ENCODE measurements at regions not wholly inside any gene's neighbourhood (a gene's known extent, or its start where the extent isn't known, plus 50 kb on each side); places are given as distances from the start of the nearest gene placed in this dataset.

DNA sequence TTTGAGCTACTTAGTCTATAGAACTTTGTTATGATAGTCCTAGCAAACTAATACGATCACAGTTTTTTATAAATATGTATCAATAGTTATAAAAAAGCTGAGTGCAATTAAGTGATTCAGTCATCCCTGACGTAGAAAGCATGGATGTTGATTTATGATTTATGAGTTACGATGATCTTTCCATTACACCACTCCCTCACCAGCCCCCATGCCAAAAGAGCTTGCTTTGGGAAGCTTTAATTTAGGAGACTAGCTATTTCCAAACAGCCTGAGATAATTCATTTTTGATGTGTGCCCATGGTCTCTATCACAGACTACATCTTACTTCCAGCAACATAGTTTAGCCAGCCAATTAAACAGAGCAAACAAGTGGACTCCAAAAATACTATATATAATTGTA lies 256.8 kb downstream of the GABRG2 start:
- DNase-seq (ENCODE audit: low spot score): no peak

DNA sequence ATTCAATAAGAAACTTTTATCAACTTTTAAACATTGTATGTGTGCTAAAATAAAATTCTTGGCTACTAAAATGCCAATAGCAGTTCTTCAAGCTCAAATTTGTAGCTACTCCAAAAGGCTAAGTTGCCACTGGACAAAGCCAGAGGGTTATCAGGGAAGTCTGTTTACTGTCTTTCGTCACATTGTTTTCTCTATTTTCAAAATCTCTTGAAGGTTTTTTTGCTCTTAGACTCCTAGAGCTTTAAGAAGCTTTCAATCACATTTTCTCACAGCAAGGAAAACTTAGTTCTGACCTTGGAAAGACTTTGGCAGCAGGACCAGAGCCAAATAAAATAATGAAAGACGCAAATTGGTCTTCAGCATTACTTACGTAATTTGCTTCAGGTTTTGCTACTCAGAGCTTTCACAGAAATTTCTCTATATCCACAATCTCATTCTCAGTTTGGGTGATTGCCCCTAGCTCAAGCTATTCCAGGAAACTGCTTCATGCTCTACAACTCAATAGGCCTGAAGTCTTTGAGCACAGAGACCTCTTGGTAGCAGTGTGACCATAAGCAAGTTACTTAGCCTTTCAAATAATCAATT lies 257.7 kb downstream of the GABRG2 start:
- no peak for DNase-seq (ENCODE audit: low spot score)

DNA sequence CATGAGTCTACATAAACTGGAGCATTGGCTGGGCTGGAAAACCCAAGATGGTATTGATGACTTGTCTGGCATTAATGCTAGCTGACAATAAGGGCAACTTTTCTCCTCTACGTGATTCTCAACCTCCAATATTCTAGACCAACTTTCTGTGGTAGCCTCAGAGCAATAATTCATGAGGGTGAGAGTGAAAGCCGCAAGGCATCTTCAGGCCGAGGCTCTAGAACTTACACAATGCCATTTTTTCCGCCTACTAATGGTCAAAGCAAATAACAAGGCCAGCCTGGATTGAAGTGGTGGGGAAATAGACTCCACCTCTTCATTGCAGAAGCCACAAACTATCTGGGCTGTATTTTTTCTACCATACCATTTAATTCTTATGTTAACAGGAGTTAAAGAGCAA lies 267.4 kb downstream of the GABRG2 start:
- no peak for DNase-seq (ENCODE audit: low spot score)

DNA sequence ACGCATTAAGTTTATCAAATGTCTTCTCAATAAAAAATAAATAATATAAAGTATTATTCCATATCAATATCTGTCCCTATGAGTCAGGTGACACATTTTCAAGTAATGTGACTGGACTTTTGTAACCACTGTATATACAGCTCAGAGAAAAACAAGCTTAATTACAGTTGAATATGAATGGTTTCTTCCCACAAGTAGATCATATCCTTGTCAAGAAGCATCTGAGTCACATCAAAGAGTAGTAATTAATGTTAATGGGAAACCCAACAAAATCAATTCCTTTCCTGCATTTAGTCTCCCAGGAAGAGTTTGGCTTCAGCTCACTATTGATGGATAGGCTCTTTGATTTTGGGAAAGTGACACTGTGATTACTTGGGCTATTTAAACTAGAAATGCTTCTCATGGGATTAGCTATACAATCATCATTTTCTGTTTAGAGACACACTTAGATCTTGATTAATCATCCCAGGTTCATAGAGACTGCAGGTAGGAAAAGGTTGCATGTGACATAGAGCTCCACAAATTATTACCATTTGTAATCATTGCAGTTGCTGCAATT lies 292.9 kb downstream of the GABRG2 start:
- no peak for DNase-seq (ENCODE audit: low spot score)

DNA sequence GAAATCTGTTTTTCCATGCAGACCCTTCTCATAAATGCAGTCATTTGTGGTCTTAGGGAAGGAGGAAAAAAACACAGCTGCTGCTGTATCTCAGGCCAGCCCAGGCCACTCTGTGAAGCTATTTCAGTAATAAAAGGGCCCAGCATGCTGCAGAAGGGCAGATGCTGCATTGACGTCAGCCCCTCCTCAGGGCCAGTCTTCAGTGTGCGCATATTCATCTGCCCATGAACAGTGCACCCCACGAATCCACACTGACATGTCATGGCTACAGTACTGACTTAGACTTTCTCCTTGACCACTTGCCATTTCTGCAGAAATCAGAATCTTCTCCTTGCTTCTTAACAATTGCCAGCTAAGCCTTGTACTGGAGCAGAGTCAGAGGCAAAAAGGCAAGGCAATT lies 304.7 kb downstream of the GABRG2 start:
- DNase-seq (ENCODE audit: low spot score): no peak

DNA sequence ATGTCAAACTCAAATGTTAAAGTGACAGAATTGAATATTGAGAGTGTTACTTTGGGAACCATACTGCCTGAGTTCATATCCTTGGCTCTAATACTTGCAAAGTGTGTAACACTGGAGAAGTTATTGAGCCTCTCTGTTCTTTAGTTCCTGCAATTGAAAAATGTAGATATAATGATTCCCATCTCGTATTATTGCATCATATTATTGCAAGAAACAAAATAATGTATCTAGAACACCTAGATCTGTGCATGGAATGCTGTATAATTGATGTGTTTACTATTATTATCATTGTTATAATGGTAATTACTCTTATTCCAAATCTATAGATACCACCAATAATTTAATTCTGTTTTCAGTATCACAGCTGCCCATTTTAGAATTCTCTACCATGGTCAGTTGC lies 310.3 kb downstream of the GABRG2 start:
- DNase-seq (ENCODE audit: low spot score): no peak

DNA sequence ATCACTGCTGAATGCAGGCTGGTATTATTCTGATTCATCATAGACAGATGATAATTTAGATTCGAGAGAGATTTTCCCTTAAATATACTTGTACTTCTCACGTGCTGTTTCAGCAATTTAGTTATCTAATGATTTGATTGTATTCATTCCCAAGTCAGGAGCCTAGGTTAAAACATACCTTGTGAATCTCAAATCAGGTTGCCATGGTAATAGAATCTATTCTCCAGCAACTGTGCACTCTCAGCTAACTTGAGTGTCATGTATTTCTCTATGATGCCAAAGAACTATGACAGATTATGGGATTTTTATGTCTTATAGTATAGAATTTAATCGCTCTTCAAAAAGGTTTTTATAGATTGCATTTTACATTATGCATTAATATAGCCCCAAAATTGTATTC lies 315.3 kb downstream of the GABRG2 start:
- DNase-seq (ENCODE audit: low spot score): no peak

DNA sequence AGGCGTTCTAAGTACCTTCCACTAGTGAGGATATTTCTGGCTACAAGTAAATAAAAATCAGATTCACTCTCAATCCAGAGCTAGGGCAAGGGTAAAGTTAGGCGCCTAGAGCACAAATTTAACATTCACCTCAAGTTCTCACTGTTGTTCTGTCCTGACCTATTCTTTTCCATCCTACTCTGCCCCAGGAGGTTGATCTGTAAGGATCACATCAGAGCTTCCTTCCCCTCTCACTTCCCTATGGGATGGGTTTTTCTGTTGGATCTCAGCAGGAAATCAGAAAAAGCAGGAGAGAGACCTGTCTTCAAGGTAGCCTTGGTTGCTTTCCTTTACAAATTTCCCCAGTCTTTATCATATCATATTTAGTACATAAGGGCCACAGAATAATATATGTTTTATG lies 316.7 kb downstream of the GABRG2 start:
- no peak for DNase-seq (ENCODE audit: low spot score)

DNA sequence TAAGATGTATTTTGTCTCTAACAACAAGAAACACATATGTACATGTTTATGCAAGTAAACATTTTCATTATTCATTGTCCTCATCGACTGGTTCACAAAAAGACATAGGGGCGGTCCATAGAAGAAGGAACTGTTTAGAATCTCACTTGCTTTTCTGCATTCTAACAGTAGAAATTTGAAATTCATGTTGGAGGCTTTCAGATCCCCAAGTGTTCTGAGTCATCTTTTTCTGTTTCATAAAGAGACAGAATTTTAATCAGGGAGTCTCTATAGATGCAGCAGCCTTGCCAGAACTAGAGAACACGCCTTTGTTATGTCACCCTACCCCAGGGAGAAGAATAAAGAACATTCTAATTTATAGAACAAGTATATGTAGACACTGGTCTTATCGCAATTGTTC lies 324.3 kb downstream of the GABRG2 start:
- no peak for DNase-seq (ENCODE audit: low spot score)

DNA sequence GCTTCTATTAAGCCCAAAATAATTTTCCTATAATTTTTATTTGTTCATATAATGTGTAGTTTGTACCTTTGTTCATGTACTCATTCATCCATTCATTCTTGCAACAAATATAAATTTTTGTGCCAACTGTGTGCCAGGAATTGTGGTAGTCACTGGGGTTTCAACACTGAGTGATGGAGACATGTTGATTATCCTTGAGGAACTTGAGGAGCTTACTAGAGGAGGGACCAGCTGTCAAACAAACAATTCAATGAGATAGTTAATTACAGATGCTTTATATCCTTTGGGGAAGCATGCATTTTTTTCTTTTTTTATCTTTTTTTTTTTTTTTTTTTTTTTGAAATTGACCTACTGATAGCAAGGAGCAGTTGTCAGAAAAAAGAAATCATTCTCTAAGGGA lies 324.8 kb downstream of the GABRG2 start:
- no peak for DNase-seq (ENCODE audit: low spot score)

DNA sequence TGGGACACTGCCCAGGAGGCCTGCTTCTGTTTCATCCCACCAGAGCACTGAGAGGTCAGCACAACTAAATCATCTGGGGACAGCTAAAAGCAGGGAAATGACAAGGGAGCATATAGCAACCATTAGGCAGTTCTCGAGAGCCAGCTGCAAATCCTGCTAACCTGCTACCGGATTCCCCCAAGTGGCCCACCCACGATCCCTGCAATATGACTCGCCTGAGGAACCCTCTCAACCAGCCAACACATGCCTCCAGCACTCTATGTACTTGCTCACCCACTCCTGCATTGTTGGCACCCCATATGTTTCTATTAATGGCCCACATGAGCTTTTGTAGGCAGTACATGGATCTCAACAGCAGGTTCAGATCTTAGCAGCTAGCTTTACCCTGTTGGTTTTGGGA lies 326.0 kb downstream of the GABRG2 start:
- DNase-seq (ENCODE audit: low spot score): no peak

DNA sequence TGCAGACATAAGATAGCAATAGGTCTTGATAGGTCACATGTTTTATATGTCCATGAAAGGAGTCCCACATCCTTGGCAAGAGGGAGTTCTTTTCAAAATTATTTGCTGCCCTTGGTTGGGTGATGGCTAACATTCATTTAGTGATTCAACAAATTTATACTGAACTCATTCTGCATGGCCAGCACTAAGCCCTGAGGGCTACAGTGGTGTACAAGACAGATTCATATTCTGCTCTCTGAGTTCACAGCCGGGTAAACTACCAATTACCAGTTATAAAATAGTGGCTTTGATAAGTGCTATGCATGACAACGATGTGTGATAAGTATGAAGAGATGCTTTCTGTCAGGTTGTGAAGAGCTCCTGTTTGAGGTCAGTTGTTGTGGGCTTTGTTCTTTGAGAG lies 340.0 kb downstream of the GABRG2 start:
- DNase-seq (ENCODE audit: low spot score): no peak

DNA sequence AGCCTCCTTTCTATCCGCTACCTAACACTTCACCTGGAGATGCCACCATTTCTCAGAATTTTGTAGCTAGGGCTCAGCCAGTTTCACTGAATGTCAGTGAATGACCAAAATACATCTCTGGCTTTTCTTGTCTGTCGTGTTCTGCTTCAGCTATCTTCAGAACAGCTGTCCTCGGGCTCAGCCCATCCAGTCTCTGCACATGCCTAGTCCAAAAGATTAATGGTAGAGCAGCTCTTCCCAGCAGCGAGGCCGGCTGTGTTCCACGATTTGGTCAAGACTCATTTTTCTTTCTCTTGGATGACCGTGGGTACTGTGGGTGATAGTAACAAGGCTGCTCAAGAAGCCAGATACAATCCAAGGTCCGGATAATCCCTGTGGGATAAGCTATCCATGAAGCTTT lies 342.8 kb downstream of the GABRG2 start:
- no peak for DNase-seq (ENCODE audit: low spot score)

DNA sequence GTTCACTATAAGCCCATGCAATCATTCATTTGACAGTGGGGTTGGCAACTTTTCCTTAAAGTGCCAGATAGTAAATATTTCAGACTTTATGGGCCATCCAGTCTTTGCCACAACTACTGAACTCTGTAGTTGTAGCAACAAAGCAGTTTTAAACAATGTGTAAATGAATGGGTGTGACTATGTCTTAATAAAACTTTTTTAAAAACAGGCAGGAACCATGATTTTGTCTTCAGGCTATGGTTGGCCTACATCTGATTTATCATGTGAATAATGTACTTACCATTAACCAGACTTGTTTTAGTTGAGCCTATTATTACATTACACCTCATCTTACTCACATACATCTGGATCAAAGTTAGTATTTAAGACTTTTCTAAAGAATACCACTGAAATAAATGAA lies 361.6 kb downstream of the GABRG2 start:
- no peak for DNase-seq (ENCODE audit: low spot score)

DNA sequence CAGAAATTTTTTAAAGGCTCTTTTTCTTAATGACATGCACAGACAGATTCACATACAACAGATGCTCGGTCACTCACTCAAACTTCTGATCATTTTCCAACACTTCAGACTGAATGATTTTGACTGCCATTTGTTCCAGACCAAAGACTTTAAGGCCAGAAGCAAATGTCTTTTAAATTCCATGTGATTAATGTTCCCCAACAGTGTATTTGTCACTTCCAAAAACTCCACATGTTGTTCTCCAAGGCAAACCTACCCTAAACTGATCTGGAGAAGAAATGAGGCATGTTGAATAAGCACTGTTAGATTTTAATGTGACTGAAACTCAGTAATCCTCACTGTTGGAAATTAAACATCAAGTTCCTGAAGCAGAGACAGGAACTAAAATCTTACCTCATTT lies 366.7 kb downstream of the GABRG2 start:
- DNase-seq (ENCODE audit: low spot score): no peak

DNA sequence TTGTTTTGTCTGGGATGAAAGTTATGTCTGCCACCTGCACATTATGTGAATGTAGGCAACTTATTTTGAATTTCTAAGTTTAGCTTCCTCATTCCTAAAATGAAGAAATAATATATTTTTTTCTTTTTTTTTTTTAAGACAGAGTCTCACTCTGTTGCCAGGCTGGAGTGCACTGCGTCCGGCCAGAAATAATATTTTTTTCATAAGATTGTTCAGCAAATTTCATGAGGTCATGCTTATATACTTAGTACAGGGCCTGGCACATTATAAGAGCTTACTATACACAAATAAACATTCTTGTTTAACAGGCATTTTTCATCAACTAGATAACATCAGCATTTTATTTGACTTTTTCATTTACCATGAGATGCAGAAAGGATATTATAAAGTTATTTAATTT lies 368.5 kb downstream of the GABRG2 start:
- no peak for DNase-seq (ENCODE audit: low spot score)

DNA sequence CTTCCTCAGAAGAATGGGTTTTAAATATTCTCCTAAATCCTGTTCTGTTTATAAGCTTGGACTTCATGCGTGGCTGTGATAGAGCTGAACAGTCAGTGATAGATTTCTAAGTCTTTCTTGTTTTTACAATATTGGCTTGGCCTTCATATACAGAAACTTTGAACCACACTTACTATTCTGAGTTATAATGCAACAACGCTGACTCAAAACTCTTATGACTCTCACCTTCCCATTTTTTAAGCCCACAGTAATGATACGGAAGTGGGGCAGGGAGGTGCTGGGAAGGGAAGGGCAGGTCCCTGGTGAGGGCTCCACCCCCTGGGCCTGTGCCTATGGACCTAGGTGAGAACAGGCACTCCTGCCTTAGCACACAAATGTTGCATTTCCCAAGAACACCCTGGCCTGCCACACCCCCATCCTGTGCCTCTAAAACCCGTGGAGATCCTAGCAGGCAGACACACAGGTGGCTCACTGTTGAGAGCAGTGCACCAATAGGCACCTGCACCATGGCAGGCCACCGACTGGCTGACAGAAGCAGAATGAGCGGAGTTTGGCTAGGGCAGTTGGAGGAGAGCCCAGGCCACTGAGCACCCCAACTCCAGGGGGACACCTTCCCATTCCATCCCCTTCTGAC lies 376.7 kb downstream of the GABRG2 start:
- DNase-seq (ENCODE audit: low spot score): no peak

DNA sequence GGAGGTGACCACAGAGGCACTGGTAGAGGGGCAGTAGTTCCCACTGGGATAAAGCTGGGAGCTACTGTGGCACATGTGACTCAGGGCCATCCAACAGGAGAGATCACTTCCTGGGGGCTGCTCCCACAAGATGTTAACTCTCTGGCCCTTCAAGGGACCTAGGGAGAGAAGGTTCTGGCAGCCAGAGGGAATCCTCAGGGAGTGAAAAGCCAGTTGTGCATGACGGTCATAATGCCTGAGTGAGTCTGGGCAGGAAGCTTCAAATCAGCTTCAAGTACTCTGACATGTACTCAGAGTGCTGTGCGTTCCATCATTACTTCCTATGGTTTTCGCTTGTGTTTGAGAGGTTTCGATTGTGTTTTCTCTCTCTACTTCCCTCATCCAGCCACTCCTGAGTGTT lies 388.5 kb downstream of the GABRG2 start:
- DNase-seq (ENCODE audit: low spot score): no peak

DNA sequence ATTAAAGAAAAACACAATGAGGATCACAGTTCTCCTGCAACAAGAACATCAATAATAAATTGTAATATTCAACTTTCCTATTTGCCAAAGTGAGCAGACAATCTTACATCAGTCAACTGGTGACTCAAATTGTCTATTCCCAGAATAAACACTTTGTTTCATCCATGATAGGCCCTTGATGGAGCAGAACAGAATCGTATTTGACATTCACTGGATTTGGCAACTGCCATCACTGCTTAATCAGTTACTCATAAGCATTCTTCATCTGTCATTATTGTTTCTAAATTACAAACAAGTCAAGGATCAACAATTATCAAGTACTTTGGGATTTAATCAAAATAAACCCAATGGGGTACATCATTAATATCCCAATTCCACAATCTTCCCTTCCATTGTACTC lies 398.4 kb downstream of the GABRG2 start:
- no peak for DNase-seq (ENCODE audit: low spot score)

DNA sequence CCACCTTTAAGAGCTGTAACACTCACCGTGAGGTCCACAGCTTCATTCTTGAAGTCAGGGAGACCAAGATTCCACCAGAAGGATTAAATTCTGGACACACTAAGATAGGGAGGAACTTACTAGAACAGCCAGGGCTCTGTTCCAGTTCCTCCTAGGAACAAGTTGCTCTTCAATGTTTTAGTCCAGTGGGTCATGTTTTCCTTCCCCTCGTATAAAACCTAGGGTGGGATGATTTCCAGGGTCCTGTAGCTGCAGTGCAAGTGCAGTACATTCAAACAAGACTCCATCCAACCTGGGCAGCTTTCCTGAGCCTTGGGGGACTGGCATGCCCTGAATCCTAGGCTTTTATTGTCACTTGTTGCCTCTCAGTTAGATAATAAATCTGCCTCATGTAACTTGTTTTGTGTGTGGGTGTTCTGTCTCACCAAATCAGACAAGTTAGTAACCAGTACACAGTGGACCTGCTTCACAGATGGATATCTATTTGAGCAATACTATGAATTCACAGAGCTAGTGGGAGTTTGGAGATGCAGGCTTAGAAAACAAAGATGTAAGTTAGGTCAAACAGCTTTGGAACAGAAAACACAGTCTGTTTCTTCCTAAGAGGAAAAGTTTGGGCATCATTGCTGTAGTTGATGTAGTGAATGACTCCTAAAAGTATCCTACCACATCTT lies 405.6 kb downstream of the GABRG2 start:
- DNase-seq (ENCODE audit: low spot score): no peak

DNA sequence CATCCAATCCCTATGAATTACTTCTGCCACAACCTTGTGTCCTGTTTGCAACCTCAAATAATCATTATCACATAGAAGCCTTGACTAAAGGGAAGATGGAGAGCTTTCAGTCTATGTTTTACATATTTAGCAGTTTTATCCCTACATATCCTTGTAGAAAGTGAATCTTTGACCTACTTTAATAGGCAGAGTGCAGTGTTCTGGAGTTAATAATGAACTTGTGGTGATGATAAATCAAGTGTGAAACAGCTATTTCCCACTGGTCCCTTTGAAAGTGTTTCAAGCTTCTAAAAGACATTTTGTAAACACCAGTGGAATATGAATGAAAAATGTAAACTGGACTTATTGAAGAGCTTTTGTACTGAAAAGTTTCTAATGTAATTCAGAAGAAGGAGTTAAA lies 406.7 kb downstream of the GABRG2 start:
- DNase-seq (ENCODE audit: low spot score): no peak

DNA sequence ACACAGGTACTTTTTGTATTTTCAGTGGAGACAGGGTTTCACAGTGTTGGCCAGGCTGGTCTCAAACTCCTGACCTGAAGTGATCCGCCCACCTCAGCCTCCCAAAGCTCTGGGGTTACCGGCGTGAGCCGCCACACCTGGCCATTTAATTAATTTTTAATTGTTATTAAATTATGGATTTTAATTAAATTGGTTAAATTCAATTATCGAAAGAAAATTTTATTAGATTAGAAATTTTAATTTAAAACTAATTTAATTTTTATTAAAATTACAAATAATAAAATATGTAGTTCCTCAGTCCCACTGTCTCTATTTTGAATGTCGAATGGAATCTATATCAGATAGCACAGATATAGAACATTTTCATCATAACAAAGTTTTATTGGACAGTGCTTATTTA lies 416.5 kb downstream of the GABRG2 start:
- no peak for DNase-seq (ENCODE audit: low spot score)

DNA sequence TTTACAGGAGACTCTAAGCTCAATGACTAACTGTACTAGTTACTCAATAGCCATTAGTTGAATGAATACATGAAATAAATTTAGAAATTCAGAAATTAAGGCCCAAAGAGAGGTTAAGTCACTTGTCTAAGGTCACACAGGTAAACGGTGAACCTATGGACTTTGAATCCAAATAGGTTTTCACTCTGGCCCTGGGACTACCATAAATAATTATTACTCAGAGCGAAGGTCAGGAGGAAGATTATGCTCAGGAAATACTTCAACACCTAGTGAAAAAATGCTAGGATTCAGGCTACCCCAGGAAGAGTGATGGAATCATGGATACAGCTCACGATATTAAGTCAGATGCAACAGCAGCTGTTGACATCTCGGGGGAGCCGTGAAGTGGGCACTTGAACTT lies 417.4 kb downstream of the GABRG2 start:
- DNase-seq (ENCODE audit: low spot score): no peak

Data from hematopoietic multipotent progenitor cell treated with erythropoietin and hydrocortisone succinate and interleukin-3 and kit ligand, for 17 days (in vitro differentiated cells).